Peyer's patch (tissue), 4 donors: ENCODE measurements at regions not wholly inside any gene's neighbourhood (a gene's known extent, or its start where the extent isn't known, plus 50 kb on each side); places are given as distances from the start of the nearest gene placed in this dataset.

ENCODE experiments used
- DNase-seq, 3 donors: peaks; one replicate each; pipeline ENCODE4 v3.0.0-alpha.2; 2017 to 2019
- H3K27ac ChIP-seq, 4 donors: fragments of 200-600 bp; sonication (generic); one replicate each; pipeline ENCODE4 v1.5.1; 2016 to 2019
- H3K27me3 ChIP-seq, 2 donors: fragments of 200-600 bp; sonication (generic); one replicate each; pipeline ENCODE4 v1.5.1; 2019
- H3K36me3 ChIP-seq, 3 donors: fragments of 200-600 bp; sonication (generic); one replicate each; pipeline ENCODE4 v1.5.1; 2016 to 2019
- H3K4me1 ChIP-seq, 4 donors: fragments of 200-600 bp; sonication (generic); one replicate each; pipeline ENCODE4 v1.5.1; 2016 to 2019
- H3K4me3 ChIP-seq, 4 donors: fragments of 200-600 bp; sonication (generic); 1 replicate in 3 of 4; 2 replicates in 1 of 4; pipeline ENCODE4 v1.5.1; 2016 to 2019; ENCODE audit warnings: mild to moderate bottlenecking in 1 of 4
- H3K9me3 ChIP-seq, 4 donors: fragments of 200-600 bp; sonication (generic); one replicate each; pipeline ENCODE4 v1.5.1; 2016 to 2019; ENCODE audit warnings: mild to moderate bottlenecking in 1 of 4
- CTCF ChIP-seq, 6 experiments: fragments of 450-650 bp in 4 of 6; fragments of 200-600 bp in 2 of 6; sonication (generic) in 1 of 6; IDR thresholded peaks; one replicate each; pipeline ENCODE4 v1.5.1; 2017 to 2019; ENCODE audit warnings: antibody characterized with exemption in 6 of 6, mild to moderate bottlenecking in 3 of 6, moderate library complexity in 1 of 6
- POLR2A ChIP-seq, 2 donors: fragments of 450-650 bp; IDR thresholded peaks; one replicate each; pipeline ENCODE4 v1.5.1; 2017; ENCODE audit warnings: antibody characterized with exemption in 2 of 2, mild to moderate bottlenecking in 2 of 2, moderate library complexity in 2 of 2

GRCh38 chr7:32158076-32158475 lies 87.9 kb upstream of the PDE1C start:
- no peaks in the 10 kb centered on the region for H3K9me3 ChIP-seq
- H3K27me3 ChIP-seq = no peaks in the 10 kb centered on the region
- DNase-seq = no peak
- H3K4me1 ChIP-seq = no peaks in the 10 kb centered on the region
- H3K27ac ChIP-seq = no peak overlapping the region
- no peak overlapping the region for H3K4me3 ChIP-seq
- no peaks in the 10 kb centered on the region for H3K36me3 ChIP-seq
- no peak for TF ChIP-seq CTCF (IDR thresholded peaks at IDR 0.05)
- no peak for TF ChIP-seq POLR2A (IDR thresholded peaks at IDR 0.05)

- Histone ChIP-seq H3K27ac (no peak overlapping the region), H3K4me1 (no peaks in the 10 kb centered on the region), H3K27me3 (no peaks in the 10 kb centered on the region), H3K36me3 (no peaks in the 10 kb centered on the region), H3K4me3 (no peak overlapping the region), H3K9me3 (no peaks in the 10 kb centered on the region)
- no peak for TF ChIP-seq POLR2A (IDR thresholded peaks at IDR 0.05)
- no peak for TF ChIP-seq CTCF (IDR thresholded peaks at IDR 0.05)
- no peak for DNase-seq
Observed at GRCh38 chr7:32155712-32156111, 85.5 kb upstream of the PDE1C start.

- Histone ChIP-seq H3K27me3 (no peaks in the 10 kb centered on the region), H3K4me1 (no peaks in the 10 kb centered on the region), H3K4me3 (no peak overlapping the region), H3K36me3 (no peaks in the 10 kb centered on the region), H3K27ac (no peak overlapping the region), H3K9me3 (no peaks in the 10 kb centered on the region)
- TF ChIP-seq CTCF (IDR thresholded peaks at IDR 0.05) (no peak), POLR2A (IDR thresholded peaks at IDR 0.05) (no peak)
- no peak for DNase-seq
Observed at GRCh38 chr7:32154797-32155196, 84.6 kb upstream of the PDE1C start.

GRCh38 chr7:32153006-32153405 lies 82.8 kb upstream of the PDE1C start:
- Histone ChIP-seq H3K27ac (no peak overlapping the region), H3K36me3 (no peaks in the 10 kb centered on the region), H3K4me1 (no peaks in the 10 kb centered on the region), H3K9me3 (no peaks in the 10 kb centered on the region), H3K4me3 (no peak overlapping the region), H3K27me3 (no peaks in the 10 kb centered on the region)
- DNase-seq = no peak
- no peak for TF ChIP-seq CTCF (IDR thresholded peaks at IDR 0.05)
- no peak for TF ChIP-seq POLR2A (IDR thresholded peaks at IDR 0.05)

GRCh38 chr7:32152576-32152975 lies 82.4 kb upstream of the PDE1C start:
- Histone ChIP-seq H3K36me3 (no peaks in the 10 kb centered on the region), H3K9me3 (no peaks in the 10 kb centered on the region), H3K27ac (no peak overlapping the region), H3K27me3 (no peaks in the 10 kb centered on the region), H3K4me3 (no peak overlapping the region), H3K4me1 (no peaks in the 10 kb centered on the region)
- no peak for DNase-seq
- TF ChIP-seq CTCF (IDR thresholded peaks at IDR 0.05) (no peak), POLR2A (IDR thresholded peaks at IDR 0.05) (no peak)

GRCh38 chr7:32150589-32150988 lies 80.4 kb upstream of the PDE1C start:
- Histone ChIP-seq H3K9me3 (no peaks in the 10 kb centered on the region), H3K27ac (no peak overlapping the region), H3K4me1 (no peaks in the 10 kb centered on the region), H3K27me3 (no peaks in the 10 kb centered on the region), H3K4me3 (no peak overlapping the region), H3K36me3 (no peaks in the 10 kb centered on the region)
- DNase-seq = no peak
- no peak for TF ChIP-seq CTCF (IDR thresholded peaks at IDR 0.05)
- no peak for TF ChIP-seq POLR2A (IDR thresholded peaks at IDR 0.05)
